Vagina (tissue), 2 donors: ENCODE measurements at regions not wholly inside any gene's neighbourhood (a gene's known extent, or its start where the extent isn't known, plus 50 kb on each side); places are given as distances from the start of the nearest gene placed in this dataset.

ENCODE experiments used
- DNase-seq, 2 donors: peaks; one replicate each; pipeline ENCODE4 v3.0.0-alpha.2; 2017; ENCODE audit errors: extremely low spot score in 2 of 2
- H3K27ac ChIP-seq: fragments of 200-600 bp; sonication (generic); one replicate; pipeline ENCODE4 v1.5.1; 2019
- H3K27me3 ChIP-seq: fragments of 200-600 bp; sonication (generic); one replicate; pipeline ENCODE4 v1.5.1; 2019
- H3K36me3 ChIP-seq, 2 donors: fragments of 200-600 bp; sonication (generic); one replicate each; pipeline ENCODE4 v1.5.1; 2017 to 2019
- H3K4me1 ChIP-seq: fragments of 200-600 bp; sonication (generic); one replicate; pipeline ENCODE4 v1.5.1; 2019
- H3K4me3 ChIP-seq, 2 donors: fragments of 200-600 bp; sonication (generic); 1 replicate in 1 of 2; 2 replicates in 1 of 2; pipeline ENCODE4 v1.5.1; 2016 to 2019
- H3K9me3 ChIP-seq: fragments of 200-600 bp; sonication (generic); one replicate; pipeline ENCODE4 v1.5.1; 2019
- POLR2A ChIP-seq, 2 donors: fragments of 450-650 bp; IDR thresholded peaks; one replicate each; pipeline ENCODE4 v1.6.1; 2017; ENCODE audit warnings: antibody characterized with exemption in 2 of 2, mild to moderate bottlenecking in 2 of 2, moderate library complexity in 2 of 2
- POLR2AphosphoS5 ChIP-seq, 2 donors: sonication (generic); formaldehyde crosslinking; IDR thresholded peaks; one replicate each; pipeline ENCODE4 v1.9.0; 2017; ENCODE audit warnings: antibody characterized with exemption in 2 of 2, mild to moderate bottlenecking in 2 of 2, low read depth in 1 of 2; ENCODE audit not compliant: insufficient read depth in 1 of 2
- intact Hi-C: fragments of 100-400 bp; cut with DNase I; formaldehyde crosslinking; loops from one replicate; pipeline ENCODE4 v1.15.1; 2023
- TF ChIP-seq, protein P1 (sequence below), 3 experiments: fragments of 450-650 bp in 2 of 3; fragments of 200-600 bp in 1 of 3; sonication (generic) in 1 of 3; IDR thresholded peaks; one replicate each; pipeline ENCODE4 v1.5.1; 2017 to 2019; ENCODE audit warnings: antibody characterized with exemption in 3 of 3, mild to moderate bottlenecking in 2 of 3, moderate library complexity in 2 of 3

DNA sequence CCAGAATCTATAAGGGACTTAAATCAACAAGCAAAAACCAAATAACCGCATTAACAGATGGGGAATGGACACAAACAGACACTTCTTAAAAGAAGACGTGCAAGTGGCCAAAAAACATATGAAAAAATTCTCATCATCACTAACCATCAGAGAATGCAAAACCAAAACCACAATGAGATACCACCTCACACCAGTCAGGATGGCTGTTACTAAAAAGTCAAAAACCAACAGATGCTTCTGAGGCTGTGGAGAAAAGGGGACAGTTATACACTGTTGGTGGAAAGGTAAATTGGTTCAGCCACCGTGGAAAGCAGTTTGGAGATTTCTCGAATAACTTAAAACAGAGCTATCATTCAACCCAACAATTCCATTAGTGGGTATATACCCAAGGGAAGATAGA lies 124.9 kb upstream of the OLIG2 start:
- Histone ChIP-seq H3K4me3 (no peak overlapping the region), H3K27ac (no peak overlapping the region), H3K4me1 (no peaks in the 10 kb centered on the region), H3K36me3 (no peaks in the 10 kb centered on the region), H3K27me3 (no peaks in the 10 kb centered on the region), H3K9me3 (no peaks in the 10 kb centered on the region)
- intact Hi-C loops: no loop called here
- no peak for DNase-seq
- TF ChIP-seq, protein P1, sequence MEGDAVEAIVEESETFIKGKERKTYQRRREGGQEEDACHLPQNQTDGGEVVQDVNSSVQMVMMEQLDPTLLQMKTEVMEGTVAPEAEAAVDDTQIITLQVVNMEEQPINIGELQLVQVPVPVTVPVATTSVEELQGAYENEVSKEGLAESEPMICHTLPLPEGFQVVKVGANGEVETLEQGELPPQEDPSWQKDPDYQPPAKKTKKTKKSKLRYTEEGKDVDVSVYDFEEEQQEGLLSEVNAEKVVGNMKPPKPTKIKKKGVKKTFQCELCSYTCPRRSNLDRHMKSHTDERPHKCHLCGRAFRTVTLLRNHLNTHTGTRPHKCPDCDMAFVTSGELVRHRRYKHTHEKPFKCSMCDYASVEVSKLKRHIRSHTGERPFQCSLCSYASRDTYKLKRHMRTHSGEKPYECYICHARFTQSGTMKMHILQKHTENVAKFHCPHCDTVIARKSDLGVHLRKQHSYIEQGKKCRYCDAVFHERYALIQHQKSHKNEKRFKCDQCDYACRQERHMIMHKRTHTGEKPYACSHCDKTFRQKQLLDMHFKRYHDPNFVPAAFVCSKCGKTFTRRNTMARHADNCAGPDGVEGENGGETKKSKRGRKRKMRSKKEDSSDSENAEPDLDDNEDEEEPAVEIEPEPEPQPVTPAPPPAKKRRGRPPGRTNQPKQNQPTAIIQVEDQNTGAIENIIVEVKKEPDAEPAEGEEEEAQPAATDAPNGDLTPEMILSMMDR (IDR thresholded peaks at IDR 0.05): no peak
- TF ChIP-seq POLR2A (IDR thresholded peaks at IDR 0.05) (no peak), POLR2AphosphoS5 (IDR thresholded peaks at IDR 0.05; ENCODE audit: insufficient read depth in 1 of 2, low read depth in 1 of 2) (no peak)

- no peak overlapping the region for H3K27ac ChIP-seq
- H3K36me3 ChIP-seq: no peaks in the 10 kb centered on the region
- intact Hi-C loops: no loop called here
- no peaks in the 10 kb centered on the region for H3K27me3 ChIP-seq
- no peak for DNase-seq
- no peak overlapping the region for H3K4me3 ChIP-seq
- TF ChIP-seq POLR2A (IDR thresholded peaks at IDR 0.05) (no peak), POLR2AphosphoS5 (IDR thresholded peaks at IDR 0.05; ENCODE audit: insufficient read depth in 1 of 2, low read depth in 1 of 2) (no peak)
- TF ChIP-seq, protein P1 (IDR thresholded peaks at IDR 0.05): no peak
- H3K9me3 ChIP-seq: no peaks in the 10 kb centered on the region
- no peaks in the 10 kb centered on the region for H3K4me1 ChIP-seq
Measured at GRCh38 chr21:32907521-32907920, 118.2 kb upstream of the OLIG2 start.

GRCh38 chr21:32908534-32908933 lies 117.2 kb upstream of the OLIG2 start:
- Histone ChIP-seq H3K36me3 (no peaks in the 10 kb centered on the region), H3K4me3 (no peak overlapping the region), H3K27ac (no peak overlapping the region), H3K27me3 (no peaks in the 10 kb centered on the region), H3K9me3 (no peaks in the 10 kb centered on the region), H3K4me1 (no peaks in the 10 kb centered on the region)
- no peak for DNase-seq
- intact Hi-C loops: no loop called here
- TF ChIP-seq, protein P1 (IDR thresholded peaks at IDR 0.05): no peak
- TF ChIP-seq POLR2AphosphoS5 (IDR thresholded peaks at IDR 0.05; ENCODE audit: insufficient read depth in 1 of 2, low read depth in 1 of 2) (no peak), POLR2A (IDR thresholded peaks at IDR 0.05) (no peak)

DNA sequence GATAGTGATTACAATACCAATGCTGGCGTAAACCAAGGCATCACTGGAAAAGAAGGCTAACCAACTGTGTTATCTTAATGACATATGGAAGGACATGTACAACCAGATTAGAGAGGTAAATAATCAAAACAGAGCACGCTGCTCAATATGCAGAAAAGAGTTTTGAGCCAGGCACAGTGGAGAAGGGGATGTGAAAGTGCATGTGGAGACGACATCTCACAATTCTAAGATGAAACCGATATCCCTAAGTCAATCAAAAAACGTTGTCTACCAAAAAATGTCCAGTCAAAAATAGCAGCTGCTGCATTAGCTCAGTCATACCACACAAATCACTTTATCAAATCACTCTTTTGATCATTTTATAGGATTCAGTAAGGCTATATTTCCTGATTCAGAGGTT lies 116.3 kb upstream of the OLIG2 start:
- DNase-seq: no peak
- Histone ChIP-seq H3K9me3 (no peaks in the 10 kb centered on the region), H3K27me3 (no peaks in the 10 kb centered on the region), H3K4me1 (no peaks in the 10 kb centered on the region), H3K4me3 (no peak overlapping the region), H3K36me3 (no peaks in the 10 kb centered on the region), H3K27ac (no peak overlapping the region)
- intact Hi-C loops: no loop called here
- TF ChIP-seq, protein P1 (IDR thresholded peaks at IDR 0.05): no peak
- TF ChIP-seq POLR2A (IDR thresholded peaks at IDR 0.05) (no peak), POLR2AphosphoS5 (IDR thresholded peaks at IDR 0.05; ENCODE audit: insufficient read depth in 1 of 2, low read depth in 1 of 2) (no peak)

DNA sequence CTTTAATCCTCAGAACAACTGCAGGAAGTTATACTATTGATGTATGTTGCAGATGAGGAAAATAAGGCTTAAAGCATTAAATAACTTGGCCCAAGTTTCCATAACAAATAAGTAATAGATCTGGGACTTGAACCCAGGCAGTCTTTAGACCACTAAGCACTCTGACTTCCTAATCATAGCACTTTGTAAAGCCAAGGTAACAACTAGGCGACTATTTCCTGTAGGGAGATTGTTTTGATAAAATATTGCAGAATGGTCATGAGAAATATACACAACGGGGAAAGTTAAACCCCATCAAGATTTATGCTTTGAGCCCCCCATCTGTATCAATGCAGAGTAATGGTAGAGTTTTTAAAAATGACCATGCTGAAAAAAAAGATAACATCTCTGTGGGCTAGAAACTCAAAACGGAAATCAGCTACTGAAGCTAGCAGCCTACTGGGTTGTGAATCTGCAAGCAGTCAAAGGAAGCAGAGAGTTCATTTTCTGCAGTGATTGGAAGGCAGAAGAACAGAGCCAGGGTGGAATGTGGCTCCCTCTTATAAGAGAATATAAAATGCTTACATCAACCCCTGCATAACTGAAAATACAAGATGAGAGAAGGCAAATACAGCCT lies 111.2 kb upstream of the OLIG2 start:
- Histone ChIP-seq H3K4me1 (no peaks in the 10 kb centered on the region), H3K36me3 (no peaks in the 10 kb centered on the region), H3K9me3 (no peaks in the 10 kb centered on the region), H3K4me3 (no peak overlapping the region), H3K27me3 (no peaks in the 10 kb centered on the region), H3K27ac (no peak overlapping the region)
- intact Hi-C loops: no loop called here
- DNase-seq: no peak
- TF ChIP-seq POLR2AphosphoS5 (IDR thresholded peaks at IDR 0.05; ENCODE audit: insufficient read depth in 1 of 2, low read depth in 1 of 2) (no peak), POLR2A (IDR thresholded peaks at IDR 0.05) (no peak)
- TF ChIP-seq, protein P1 (IDR thresholded peaks at IDR 0.05): no peak
